ENCODE measurements at regions not wholly inside any gene's neighbourhood (a gene's known extent, or its start where the extent isn't known, plus 50 kb on each side); places are given as distances from the start of the nearest gene placed in this dataset.

GRCh38 chr16:86902656-86903001 is 324.3 kb downstream of the FOXL1 start:
- H3K27ac ChIP-seq (ENCODE audit: low read length): no peak overlapping the region
- no peaks in the 10 kb centered on the region for H3K9me3 ChIP-seq (ENCODE audit: insufficient read depth, low read length)
- no peak for TF ChIP-seq CTCF (IDR thresholded peaks at IDR 0.05; ENCODE audit: low read depth, low read length)
- H3K4me3 ChIP-seq (ENCODE audit: low read length): no peak overlapping the region
- no peak overlapping the region for H3K4me2 ChIP-seq (ENCODE audit: low read length)
- no peaks in the 10 kb centered on the region for H3K79me2 ChIP-seq (ENCODE audit: low read length)
- H3K36me3 ChIP-seq (replicated peaks; ENCODE audit: low read depth, low read length): no peaks in the 10 kb centered on the region
- peaks cover 3% of the 10 kb centered on the region; the same call in 1 of the 2 replicates for H3K27me3 ChIP-seq (ENCODE audit: low read depth, low read length)
- H3K4me1 ChIP-seq (ENCODE audit: low read length): no peaks in the 10 kb centered on the region
- no peak overlapping the region for H3K9ac ChIP-seq (ENCODE audit: low read length)
- H2AFZ ChIP-seq (ENCODE audit: low read depth, low read length): no peak overlapping the region
- no peaks in the 10 kb centered on the region for H4K20me1 ChIP-seq (ENCODE audit: insufficient read depth, low read length)

- Histone ChIP-seq H3K36me3 (replicated peaks; ENCODE audit: low read depth, low read length) (no peaks in the 10 kb centered on the region), H3K79me2 (ENCODE audit: low read length) (no peaks in the 10 kb centered on the region), H3K27me3 (ENCODE audit: low read depth, low read length) (peaks cover 3% of the 10 kb centered on the region; the same call in 1 of the 2 replicates), H3K4me3 (ENCODE audit: low read length) (no peak overlapping the region), H2AFZ (ENCODE audit: low read depth, low read length) (no peak overlapping the region), H3K9ac (ENCODE audit: low read length) (no peak overlapping the region), H3K9me3 (ENCODE audit: insufficient read depth, low read length) (no peaks in the 10 kb centered on the region), H3K4me1 (ENCODE audit: low read length) (no peaks in the 10 kb centered on the region), H3K4me2 (ENCODE audit: low read length) (no peak overlapping the region), H4K20me1 (ENCODE audit: insufficient read depth, low read length) (no peaks in the 10 kb centered on the region), H3K27ac (ENCODE audit: low read length) (no peak overlapping the region)
- TF ChIP-seq CTCF (IDR thresholded peaks at IDR 0.05; ENCODE audit: low read depth, low read length): no peak
- TF ChIP-seq EZH2phosphoT487 (IDR thresholded peaks at IDR 0.05; ENCODE audit: low read depth): no peak
These were observed 324.7 kb downstream of the FOXL1 start for GRCh38 chr16:86903068-86903467.

- Histone ChIP-seq H4K20me1 (ENCODE audit: insufficient read depth, low read length) (no peaks in the 10 kb centered on the region), H3K27me3 (ENCODE audit: low read depth, low read length) (peaks cover 3% of the 10 kb centered on the region; the same call in 1 of the 2 replicates), H3K4me2 (ENCODE audit: low read length) (no peak overlapping the region), H3K36me3 (replicated peaks; ENCODE audit: low read depth, low read length) (no peaks in the 10 kb centered on the region), H3K9me3 (ENCODE audit: insufficient read depth, low read length) (no peaks in the 10 kb centered on the region), H3K4me1 (ENCODE audit: low read length) (no peaks in the 10 kb centered on the region), H3K27ac (ENCODE audit: low read length) (no peak overlapping the region), H3K79me2 (ENCODE audit: low read length) (no peaks in the 10 kb centered on the region), H3K9ac (ENCODE audit: low read length) (no peak overlapping the region), H2AFZ (ENCODE audit: low read depth, low read length) (no peak overlapping the region), H3K4me3 (ENCODE audit: low read length) (no peak overlapping the region)
- no peak for TF ChIP-seq EZH2phosphoT487 (IDR thresholded peaks at IDR 0.05; ENCODE audit: low read depth)
- no peak for TF ChIP-seq CTCF (IDR thresholded peaks at IDR 0.05; ENCODE audit: low read depth, low read length)
These were observed 327.0 kb downstream of the FOXL1 start for GRCh38 chr16:86905302-86905701.

GRCh38 chr16:86906623-86907022 is 328.3 kb downstream of the FOXL1 start:
- no peaks in the 10 kb centered on the region for H3K36me3 ChIP-seq (replicated peaks; ENCODE audit: low read depth, low read length)
- H2AFZ ChIP-seq (ENCODE audit: low read depth, low read length): no peak overlapping the region
- no peak overlapping the region for H3K9ac ChIP-seq (ENCODE audit: low read length)
- TF ChIP-seq CTCF (IDR thresholded peaks at IDR 0.05; ENCODE audit: low read depth, low read length) (no peak), EZH2phosphoT487 (IDR thresholded peaks at IDR 0.05; ENCODE audit: low read depth) (no peak)
- H3K4me1 ChIP-seq (ENCODE audit: low read length): no peaks in the 10 kb centered on the region
- H3K79me2 ChIP-seq (ENCODE audit: low read length): no peaks in the 10 kb centered on the region
- H3K9me3 ChIP-seq (ENCODE audit: insufficient read depth, low read length): no peaks in the 10 kb centered on the region
- H3K4me2 ChIP-seq (ENCODE audit: low read length): no peak overlapping the region
- no peaks in the 10 kb centered on the region for H4K20me1 ChIP-seq (ENCODE audit: insufficient read depth, low read length)
- H3K4me3 ChIP-seq (ENCODE audit: low read length): no peak overlapping the region
- peaks cover 3% of the 10 kb centered on the region; the same call in 1 of the 2 replicates for H3K27me3 ChIP-seq (ENCODE audit: low read depth, low read length)
- H3K27ac ChIP-seq (ENCODE audit: low read length): no peak overlapping the region
